ENCODE measurements at regions not wholly inside any gene's neighbourhood (a gene's known extent, or its start where the extent isn't known, plus 50 kb on each side); places are given as distances from the start of the nearest gene placed in this dataset.

DNA sequence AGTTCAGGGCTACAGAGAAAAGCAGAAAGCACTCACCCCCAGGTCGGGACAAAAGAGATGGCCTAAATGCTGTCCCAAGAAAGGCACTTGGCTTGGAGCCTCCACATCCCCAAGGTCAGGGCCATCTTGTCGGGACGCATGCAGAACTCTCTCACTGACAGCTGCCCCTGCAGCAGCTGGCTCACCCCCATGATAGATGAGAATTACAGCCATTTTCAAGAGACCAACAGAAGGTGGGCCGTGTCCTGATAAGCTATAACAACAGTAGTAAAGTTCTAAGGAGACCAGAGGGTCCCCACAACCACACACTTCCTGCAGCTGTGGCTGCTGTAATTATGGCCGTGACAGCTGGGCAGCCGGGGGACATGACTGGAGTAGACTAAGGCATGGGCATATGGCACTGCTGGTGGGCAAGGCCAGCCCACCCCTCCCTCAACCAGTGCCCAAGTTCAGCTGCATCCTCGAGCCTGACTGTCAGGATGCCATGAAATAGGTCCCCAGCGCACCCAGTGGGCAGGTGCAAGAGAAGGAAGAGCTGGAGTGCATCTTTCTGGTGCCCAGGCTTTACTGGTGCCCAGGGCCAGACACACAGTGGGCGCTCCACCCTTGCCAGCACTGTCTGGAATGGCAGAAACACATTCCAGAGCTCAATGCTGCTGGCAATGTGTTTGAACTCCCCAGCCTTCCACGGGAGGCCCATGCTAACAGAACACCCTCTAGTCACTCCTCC lies 436.7 kb upstream of the ZNF507 start:
- Histone ChIP-seq H3K4me1 (ENCODE audit: control insufficient read depth, low read length) (no peaks in the 10 kb centered on the region), H3F3A (ENCODE audit: control insufficient read depth, insufficient read depth) (no peaks in the 10 kb centered on the region), H3K4me2 (ENCODE audit: low read length) (no peak overlapping the region), H3K36me3 (ENCODE audit: control insufficient read depth, low read length) (no peaks in the 10 kb centered on the region), H3K4me3 (ENCODE audit: low read length) (no peak overlapping the region), H3K9me2 (replicated peaks; ENCODE audit: control insufficient read depth, low read length) (no peaks in the 10 kb centered on the region), H3K27ac (ENCODE audit: low read depth, low read length) (no peak overlapping the region), H3K9me3 (ENCODE audit: control insufficient read depth, insufficient read depth, low read length) (no peaks in the 10 kb centered on the region), H3K27me3 (ENCODE audit: control insufficient read depth, low read length) (no peaks in the 10 kb centered on the region), H3K79me2 (ENCODE audit: control insufficient read depth, low read length) (no peaks in the 10 kb centered on the region), H4K20me1 (ENCODE audit: control insufficient read depth, insufficient read depth, low read depth, low read length) (no peaks in the 10 kb centered on the region)
- TF ChIP-seq CTCF (IDR thresholded peaks at IDR 0.05; ENCODE audit: low read depth, low read length, poor library complexity, severe bottlenecking), result no peak
- TF ChIP-seq EZH2phosphoT487 (IDR thresholded peaks at IDR 0.05; ENCODE audit: borderline replicate concordance, low read length), result no peak

- no peak overlapping the region for H3K4me3 ChIP-seq (ENCODE audit: low read length)
- TF ChIP-seq EZH2phosphoT487 (IDR thresholded peaks at IDR 0.05; ENCODE audit: borderline replicate concordance, low read length) (no peak), CTCF (IDR thresholded peaks at IDR 0.05; ENCODE audit: low read depth, low read length, poor library complexity, severe bottlenecking) (no peak)
- H3K9me3 ChIP-seq (ENCODE audit: control insufficient read depth, insufficient read depth, low read length), result no peaks in the 10 kb centered on the region
- no peaks in the 10 kb centered on the region for H3K4me1 ChIP-seq (ENCODE audit: control insufficient read depth, low read length)
- no peaks in the 10 kb centered on the region for H3K79me2 ChIP-seq (ENCODE audit: control insufficient read depth, low read length)
- H4K20me1 ChIP-seq (ENCODE audit: control insufficient read depth, insufficient read depth, low read depth, low read length), result no peaks in the 10 kb centered on the region
- no peak overlapping the region for H3K4me2 ChIP-seq (ENCODE audit: low read length)
- H3K27me3 ChIP-seq (ENCODE audit: control insufficient read depth, low read length), result no peaks in the 10 kb centered on the region
- H3K27ac ChIP-seq (ENCODE audit: low read depth, low read length), result no peak overlapping the region
- no peaks in the 10 kb centered on the region for H3F3A ChIP-seq (ENCODE audit: control insufficient read depth, insufficient read depth)
- no peaks in the 10 kb centered on the region for H3K36me3 ChIP-seq (ENCODE audit: control insufficient read depth, low read length)
- H3K9me2 ChIP-seq (replicated peaks; ENCODE audit: control insufficient read depth, low read length), result no peaks in the 10 kb centered on the region
Measured at GRCh38 chr19:31910224-31910623, 435.2 kb upstream of the ZNF507 start.

DNA sequence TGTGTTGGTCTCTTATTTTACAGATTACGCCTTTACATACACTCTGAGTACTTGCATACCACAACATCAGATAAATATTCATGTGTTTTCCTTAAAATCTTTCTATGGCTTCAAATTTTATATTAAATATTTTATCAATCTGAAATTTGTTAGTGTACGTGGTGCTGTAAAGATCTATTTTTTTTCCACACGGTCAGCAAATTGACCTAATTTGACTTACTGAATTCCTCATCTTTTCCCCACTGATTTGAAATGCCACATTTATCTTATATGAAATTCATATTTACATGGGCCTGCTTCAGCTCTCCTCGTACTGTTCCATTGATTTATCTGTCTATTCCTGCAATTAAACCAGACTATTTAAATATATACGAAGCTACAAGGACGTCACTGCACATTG lies 433.8 kb upstream of the ZNF507 start:
- H3K9me2 ChIP-seq (replicated peaks; ENCODE audit: control insufficient read depth, low read length), result no peaks in the 10 kb centered on the region
- TF ChIP-seq EZH2phosphoT487 (IDR thresholded peaks at IDR 0.05; ENCODE audit: borderline replicate concordance, low read length) (no peak), CTCF (IDR thresholded peaks at IDR 0.05; ENCODE audit: low read depth, low read length, poor library complexity, severe bottlenecking) (no peak)
- no peaks in the 10 kb centered on the region for H3F3A ChIP-seq (ENCODE audit: control insufficient read depth, insufficient read depth)
- no peaks in the 10 kb centered on the region for H3K9me3 ChIP-seq (ENCODE audit: control insufficient read depth, insufficient read depth, low read length)
- H3K27ac ChIP-seq (ENCODE audit: low read depth, low read length), result no peak overlapping the region
- no peak overlapping the region for H3K4me3 ChIP-seq (ENCODE audit: low read length)
- no peak overlapping the region for H3K4me2 ChIP-seq (ENCODE audit: low read length)
- H3K36me3 ChIP-seq (ENCODE audit: control insufficient read depth, low read length), result no peaks in the 10 kb centered on the region
- no peaks in the 10 kb centered on the region for H3K27me3 ChIP-seq (ENCODE audit: control insufficient read depth, low read length)
- no peaks in the 10 kb centered on the region for H3K79me2 ChIP-seq (ENCODE audit: control insufficient read depth, low read length)
- H3K4me1 ChIP-seq (ENCODE audit: control insufficient read depth, low read length), result no peaks in the 10 kb centered on the region
- no peaks in the 10 kb centered on the region for H4K20me1 ChIP-seq (ENCODE audit: control insufficient read depth, insufficient read depth, low read depth, low read length)
